ENCODE measurements at regions not wholly inside any gene's neighbourhood (a gene's known extent, or its start where the extent isn't known, plus 50 kb on each side); places are given as distances from the start of the nearest gene placed in this dataset.

DNA sequence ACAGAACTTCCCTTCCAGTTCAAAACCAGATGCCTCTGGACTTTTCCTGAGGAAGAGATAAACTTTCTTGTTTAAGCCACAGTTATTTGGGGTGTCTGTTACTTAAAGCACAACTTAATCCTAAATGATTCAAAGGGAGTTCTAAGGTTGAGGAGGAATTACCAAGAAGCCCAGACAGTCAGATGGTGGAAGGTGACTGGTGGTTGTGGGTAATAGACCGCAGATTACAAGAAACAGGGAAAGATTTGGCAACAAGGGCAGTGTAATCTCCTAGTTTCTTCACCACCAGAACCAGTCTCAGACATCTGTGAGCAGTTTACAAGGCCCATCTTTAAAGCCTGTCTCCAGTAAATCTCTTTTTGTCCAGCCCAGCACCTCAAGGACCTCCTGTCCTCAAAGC lies 130.1 kb upstream of the CTTNBP2NL start:
- no peak for DNase-seq

DNA sequence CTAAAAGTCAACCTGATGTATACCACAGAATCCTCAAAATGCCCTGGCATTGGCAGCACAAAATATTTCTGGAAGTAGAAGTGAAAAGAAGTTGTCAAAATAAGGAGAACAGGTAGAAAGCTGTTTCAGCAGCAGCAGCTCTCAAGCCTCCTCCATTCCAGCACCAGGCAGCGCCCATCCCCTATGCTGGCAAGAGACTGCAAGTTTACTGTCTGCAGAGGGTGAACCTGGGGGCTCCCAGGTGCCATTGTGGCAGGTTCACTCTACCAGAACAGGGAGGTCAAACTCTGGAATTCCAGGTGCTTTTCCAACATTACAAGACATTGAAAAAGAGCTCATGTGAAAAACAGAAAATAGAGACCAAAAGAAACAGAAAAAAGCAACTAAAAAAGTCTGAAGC lies 128.8 kb upstream of the CTTNBP2NL start:
- no peak for DNase-seq

DNA sequence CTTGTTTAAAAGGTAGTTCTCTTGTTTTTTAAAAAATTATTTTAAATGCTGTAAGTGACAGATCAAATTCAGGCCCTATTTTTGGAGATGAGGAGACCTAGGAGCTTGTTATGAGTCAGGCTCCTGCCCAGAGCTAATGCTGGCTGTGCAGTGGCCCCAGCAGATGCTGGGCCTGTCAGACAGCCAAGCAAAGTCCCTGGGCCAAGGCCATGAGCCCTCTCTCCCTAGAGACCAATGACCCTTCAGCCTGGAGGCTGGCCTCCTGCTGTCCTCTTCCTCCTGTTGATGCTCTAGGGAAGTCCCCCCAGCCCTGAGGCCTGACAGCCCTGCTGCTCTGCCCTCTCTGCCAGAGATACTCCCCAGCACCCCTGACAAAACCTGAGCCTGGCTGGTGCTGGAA lies 128.1 kb upstream of the CTTNBP2NL start:
- DNase-seq, result no peak

DNA sequence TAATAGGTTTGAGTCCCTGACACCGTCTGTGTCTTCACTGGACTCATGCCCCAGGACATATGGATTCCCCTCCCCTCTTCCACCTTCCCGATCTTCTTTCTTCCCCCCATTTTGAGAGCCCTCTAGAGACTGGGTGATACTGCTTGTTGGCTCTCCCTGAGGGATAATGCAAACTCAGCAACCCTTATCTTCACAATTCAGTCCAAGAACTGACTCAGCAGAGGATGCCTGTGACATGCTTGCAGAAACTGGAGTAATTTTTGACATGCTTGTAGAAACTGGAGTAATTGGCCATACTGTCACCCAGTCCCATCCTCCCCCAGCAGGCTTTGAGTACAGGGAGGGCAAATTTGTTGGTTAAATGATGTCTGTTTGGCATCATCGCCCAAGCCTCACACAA lies 127.6 kb upstream of the CTTNBP2NL start:
- DNase-seq, result no peak

DNA sequence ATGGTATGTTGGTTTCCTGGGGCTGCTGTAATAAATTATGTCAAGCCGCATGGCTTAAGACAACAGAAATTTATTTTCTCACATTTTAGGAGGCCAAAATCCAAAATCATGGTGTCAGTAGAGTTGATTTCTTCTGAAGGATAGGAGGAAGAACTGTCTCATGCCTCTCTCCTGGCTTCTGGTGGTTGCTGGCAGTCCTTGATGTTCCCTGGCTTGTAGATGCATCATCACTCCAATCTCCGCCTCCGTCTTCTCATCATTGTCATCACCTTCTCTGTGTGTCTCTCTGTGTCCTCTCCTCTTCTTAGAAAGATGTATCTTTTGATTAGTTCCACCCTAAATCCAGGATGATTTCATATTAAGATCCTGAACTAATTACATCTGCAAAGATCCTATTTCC lies 124.7 kb upstream of the CTTNBP2NL start:
- DNase-seq, result no peak

DNA sequence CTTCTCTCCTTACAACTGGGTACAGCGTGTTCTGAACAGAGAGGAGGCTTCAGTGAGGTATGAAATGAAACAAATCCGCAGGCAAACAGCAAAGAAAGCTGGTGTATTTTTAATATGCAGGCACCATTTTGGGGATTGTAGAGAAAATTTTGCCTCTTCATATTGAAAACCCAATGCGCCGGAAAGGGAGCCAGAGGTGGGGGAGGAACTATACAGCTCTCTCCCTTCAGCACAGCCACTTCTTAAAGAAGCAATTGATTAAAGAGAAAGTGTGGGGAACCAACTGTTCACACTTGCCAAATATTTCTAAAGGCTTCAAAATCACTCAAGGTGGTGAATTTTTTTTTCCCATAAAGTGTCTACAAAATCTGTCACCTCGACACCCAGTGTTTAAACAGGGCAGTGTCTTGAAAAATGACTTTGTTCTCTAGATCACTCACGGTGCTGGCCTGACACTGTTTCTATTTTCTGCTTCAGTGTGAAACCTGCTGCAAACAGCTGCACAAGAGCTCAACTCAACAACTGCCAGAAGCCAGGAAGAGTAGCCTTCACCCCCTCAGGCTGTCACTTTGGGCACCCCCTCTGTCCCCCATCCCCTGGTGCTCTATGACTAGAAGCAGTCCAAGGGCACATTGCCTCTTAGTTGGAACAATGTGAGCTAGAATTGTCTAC lies 123.8 kb upstream of the CTTNBP2NL start:
- no peak for DNase-seq

DNA sequence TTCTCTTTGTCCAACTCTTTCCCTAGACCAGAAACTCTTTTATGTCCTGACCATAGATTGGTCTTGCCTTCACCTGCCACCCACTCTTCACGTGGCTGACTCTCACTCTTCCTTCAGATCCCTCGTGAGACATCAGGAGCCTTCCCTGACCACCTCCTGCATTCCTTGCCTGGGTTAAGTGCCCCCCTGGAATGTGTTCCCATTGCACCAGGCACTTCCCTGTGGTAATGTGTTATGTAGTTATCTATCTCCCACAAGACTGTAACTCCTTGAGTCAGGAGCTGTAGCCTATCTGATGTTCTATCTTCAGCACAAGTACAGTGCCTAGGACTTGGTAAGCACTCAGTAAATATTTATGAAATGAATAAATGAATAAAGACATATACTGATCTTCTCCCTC lies 111.2 kb upstream of the CTTNBP2NL start:
- DNase-seq, result no peak

DNA sequence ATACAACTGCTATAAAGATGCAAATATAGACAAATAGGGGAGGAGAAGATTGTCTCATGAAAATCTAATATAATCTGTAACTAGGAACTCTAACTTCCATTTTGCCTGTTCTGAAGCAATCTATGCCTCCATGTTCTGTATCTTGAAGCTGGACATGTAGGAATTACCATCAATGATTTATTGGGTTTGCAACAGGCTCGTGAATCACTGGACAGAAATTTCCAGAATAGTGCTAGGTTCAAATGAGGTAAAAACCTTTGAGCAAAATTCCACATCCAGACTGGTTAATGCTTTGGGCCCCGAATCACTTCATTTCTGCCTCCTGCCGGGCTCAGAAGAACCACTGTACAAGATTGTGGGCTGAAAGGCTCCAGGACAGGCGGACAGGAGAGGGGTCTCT lies 110.7 kb upstream of the CTTNBP2NL start:
- DNase-seq, result no peak

DNA sequence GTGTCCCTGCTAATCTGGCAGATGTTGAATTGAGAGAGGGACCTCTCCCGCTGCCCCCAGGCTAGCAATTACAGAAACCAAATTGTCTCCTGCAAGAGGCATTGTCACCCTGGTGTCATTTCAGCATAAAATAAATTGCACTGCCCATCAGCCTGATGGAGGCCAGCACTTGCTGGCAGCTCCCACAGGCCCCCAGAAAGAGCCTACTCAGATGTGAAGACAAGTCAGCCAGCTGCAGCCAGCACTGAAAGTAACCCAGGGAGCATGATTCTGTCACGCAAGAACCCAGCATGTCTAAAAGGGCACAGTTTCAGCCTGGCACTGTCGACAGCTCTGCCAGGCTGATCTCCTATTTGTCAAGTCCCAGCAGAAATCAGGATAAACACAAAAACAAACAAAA lies 110.3 kb upstream of the CTTNBP2NL start:
- no peak for DNase-seq

DNA sequence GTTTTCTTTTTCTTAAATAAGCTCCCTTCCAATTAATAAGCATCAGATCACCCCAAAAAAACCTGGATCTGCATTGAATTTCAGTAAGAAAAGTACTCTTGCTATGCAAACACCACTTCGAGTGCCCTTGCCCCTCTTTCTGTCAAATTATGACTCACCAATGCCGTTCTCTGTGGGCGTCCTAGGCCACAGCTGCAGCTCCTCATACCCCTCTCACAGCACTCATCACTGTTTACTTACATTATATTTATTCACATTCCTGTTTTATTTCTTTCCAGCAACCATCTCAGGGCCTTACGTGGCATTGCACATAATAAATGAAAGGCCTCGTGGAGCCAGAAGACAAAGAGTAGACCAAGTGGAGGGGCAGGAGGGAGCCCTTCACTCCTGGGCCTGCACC lies 99.1 kb upstream of the CTTNBP2NL start:
- no peak for DNase-seq

DNA sequence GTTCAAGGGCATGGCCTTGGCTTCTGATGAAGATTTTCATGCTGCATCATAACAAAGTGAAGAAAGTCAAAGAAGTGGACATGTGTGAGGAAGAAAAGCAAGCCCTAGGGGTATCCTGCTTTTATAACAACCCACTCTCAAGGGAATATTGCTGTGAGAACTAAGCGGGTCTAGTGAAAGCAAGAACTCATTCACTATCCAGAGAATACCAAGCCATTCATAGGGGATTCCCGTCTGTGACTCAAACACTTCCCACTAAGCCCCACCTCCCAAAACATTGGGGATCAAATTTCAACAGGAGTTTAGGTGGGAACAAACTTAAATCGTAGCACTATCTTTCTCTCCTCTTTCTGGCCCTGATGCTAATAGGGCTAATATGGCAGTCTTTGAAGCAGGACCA lies 98.5 kb upstream of the CTTNBP2NL start:
- DNase-seq, result no peak

DNA sequence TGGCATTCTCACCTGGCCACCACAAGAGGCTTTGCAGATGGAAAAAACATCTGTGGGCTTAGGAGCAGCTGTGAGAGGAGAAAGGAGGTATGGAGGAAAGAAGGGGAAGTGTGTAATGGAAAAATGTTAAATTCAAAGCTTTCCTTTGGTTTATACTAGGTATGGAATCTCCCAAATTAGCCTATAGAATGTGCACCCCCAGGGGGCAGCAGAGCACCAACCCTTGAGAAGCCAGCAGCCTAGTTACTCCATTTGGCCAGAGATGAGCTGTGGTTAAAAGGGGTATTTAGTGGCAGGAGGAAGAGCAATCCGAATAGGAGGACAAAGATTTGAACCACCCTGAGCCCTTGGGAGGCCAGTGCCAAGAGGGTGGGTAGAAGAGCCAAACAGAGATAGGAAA lies 97.5 kb upstream of the CTTNBP2NL start:
- no peak for DNase-seq

DNA sequence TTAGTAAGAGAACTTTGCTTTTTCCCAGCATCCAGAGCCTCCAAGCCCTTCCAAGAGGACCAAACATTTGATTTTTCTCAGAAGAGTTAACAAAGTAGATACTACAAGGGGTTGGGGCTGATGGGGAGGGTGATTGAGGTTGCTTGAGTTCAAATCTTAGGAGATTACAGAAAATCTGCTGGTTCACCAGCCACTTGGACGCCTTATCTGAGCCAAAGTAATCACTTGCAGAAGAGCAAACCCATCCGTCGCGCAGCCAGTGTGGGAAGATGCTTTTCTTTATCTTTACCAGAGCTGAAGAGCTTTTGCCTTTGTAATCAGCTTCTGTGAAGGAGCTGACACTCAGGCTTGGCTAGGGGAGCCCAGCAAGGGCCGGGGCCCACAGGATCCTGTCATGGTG lies 91.9 kb upstream of the CTTNBP2NL start:
- DNase-seq, result no peak

DNA sequence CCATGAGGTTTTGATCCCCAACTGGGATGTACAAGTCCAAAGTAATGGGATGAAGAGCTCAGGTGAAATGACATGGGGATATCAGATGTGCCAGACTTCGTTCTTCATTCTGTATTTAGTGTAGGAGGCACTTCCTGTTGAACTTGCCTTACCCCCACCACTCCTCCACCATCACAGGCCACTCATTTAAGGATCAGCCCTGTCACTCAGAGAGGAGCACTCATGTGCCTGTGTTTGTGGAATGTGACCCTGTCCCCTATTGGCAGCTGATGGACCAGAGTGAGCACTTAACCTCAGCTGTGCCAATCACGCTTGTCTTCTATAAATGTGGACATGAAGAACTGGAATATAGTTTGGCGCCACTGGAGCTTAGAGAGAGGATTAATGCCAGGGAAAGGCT lies 91.4 kb upstream of the CTTNBP2NL start:
- DNase-seq, result no peak

DNA sequence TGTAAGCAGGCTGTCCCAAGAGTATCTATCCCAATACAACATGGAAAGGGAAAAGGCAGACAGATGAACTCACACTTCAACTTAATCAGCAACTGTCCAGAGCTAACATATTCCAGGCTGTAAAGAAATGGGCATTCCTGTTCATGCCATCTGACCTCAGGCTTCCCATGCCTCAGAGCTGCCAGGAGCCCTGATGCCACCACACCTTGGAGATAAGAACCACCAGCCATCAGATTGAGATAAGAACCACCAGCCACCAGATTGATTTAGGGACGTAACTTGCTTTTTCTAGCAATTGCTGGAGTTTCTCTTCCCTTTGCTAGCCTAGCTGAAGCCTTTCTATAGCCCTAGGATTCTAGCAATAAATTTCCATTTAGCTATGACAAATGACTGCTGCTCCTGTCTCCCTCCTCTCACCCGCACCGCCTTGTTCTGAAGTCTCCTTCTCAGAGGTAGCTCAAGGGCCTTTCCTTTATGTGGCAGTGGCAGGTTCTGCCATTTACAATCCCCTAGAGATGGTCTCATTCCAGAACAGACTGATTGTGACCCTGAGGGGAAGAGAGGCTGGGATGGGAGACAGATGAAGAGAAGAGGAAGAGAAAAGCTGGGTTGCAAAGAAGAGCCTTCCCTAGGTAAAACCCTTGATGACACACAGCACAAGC lies 88.0 kb upstream of the CTTNBP2NL start:
- DNase-seq, result no peak

DNA sequence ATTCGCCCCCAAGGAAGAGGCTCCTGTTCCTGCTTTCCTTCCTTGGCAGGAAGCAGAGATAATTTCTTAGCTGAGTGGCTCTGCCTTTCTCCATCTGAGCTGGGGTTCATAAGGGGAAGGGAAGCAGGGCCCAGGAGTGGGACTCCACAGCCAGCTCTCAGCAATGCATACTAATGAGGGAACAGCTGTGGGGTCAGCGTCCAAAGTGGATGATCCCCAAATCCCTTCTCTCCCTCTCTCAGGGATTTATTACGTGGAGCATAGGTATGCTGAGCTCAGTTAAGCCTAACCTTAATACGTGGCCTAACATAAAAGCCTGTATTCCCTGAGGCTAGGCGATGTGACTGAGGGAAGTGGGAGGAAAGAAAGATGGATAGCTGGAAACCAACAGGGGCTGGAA lies 87.3 kb upstream of the CTTNBP2NL start:
- DNase-seq, result no peak

DNA sequence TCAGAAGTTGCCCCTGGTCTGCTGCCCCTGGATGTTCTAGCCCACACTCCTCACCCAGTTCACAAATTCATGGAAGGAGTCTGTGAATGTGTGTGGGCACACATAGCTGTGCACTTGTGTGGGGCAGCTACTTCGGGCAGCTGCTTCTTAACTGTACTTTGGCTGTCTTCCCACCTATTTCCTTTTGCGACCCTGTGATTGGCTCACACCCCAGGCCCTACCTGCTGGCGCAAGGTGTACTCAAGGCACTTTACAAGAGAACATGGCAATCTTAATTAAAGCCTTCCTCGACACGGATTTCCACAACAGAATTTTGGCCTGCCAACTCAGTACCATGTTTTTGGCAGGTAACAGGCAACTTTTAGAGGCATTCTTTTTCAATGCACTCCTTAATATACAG lies 86.5 kb upstream of the CTTNBP2NL start:
- no peak for DNase-seq

DNA sequence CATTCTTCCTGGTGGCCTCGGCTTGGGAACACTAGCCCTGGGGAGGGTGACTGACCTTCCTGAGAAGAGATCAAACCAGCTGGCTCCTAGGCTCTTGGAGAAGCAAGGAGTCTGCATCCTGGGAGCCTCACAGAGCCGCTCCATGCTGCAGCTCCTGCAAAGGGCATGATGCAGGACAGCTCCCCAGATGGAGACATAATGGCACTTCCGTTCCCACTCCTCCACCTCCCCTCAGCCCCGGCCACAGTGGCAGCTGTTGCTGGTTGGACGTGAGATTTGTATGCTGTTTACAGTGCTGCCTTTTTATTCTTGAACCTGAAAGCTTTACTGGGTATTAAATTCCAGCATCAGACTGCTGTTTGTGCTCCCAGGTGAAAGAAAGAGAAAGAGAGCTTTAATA lies 83.7 kb upstream of the CTTNBP2NL start:
- DNase-seq, result no peak

DNA sequence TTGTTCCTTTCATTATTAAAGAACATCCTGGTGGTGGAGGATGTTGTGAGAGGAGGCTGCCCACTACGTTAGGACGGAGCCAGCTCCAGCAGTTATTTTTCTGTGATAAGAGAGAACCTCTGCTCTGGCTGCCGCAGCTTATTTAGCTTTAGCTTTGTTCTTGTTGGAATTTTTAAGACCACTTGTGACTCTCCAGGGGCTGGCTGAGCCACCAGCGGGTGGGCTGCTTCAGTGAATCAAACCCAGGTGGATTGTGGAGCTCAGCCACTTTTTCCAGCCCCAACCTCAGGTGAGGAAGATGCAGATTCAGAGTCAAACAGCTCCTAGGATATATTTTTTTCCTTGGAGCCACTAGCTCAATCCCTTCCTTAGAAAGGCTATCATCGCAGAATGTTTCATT lies 83.1 kb upstream of the CTTNBP2NL start:
- DNase-seq, result no peak

DNA sequence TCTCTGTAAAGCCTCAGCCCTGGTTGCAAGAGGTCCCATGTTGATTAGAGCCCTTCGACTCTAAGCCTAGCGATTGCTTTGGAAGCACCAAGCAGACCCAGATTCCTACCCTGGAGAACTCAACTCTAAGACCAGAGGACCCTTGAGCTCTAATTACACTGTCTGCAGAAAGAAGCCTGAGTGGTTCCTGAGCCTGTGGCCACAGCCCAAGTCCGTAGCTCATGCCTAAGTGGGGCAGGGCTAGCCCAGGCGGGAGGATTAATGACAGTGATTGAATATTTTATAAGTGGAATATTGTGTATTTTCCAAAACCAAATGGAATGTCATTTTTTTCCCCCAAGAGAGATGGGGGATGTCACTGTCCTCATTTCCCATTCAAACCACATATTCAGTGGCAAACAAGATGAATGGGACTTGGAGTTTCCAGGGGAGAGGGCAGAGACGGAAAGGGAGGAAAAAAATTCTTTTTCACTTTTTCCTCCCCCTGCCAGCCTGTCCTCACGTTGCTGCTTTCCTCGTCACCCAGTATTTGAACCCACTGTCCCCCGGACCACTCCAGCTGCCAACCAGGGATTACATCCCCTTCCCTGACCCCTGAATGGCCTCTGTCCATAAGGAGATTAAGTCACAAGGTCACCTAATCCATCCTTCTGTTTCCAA lies 79.6 kb upstream of the CTTNBP2NL start:
- DNase-seq, result no peak

DNA sequence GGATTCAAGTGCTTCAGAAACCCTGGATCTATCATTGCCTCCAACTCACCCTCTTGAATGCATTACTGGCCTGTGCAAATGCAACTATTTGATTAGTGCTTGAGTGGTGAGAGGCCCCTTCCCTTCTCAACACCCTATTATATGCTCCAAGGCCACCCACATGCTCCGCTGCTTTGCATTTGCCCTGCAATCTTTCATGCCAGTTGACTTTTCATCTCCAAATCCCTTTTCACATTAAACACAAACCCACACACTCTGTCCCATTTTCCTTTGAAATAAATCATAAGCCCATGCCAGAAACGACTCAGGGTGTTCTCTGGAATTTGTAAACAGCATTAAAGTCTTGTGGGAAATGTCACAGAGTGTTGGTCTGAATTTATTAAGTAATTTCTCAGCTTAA lies 78.9 kb upstream of the CTTNBP2NL start:
- no peak for DNase-seq

DNA sequence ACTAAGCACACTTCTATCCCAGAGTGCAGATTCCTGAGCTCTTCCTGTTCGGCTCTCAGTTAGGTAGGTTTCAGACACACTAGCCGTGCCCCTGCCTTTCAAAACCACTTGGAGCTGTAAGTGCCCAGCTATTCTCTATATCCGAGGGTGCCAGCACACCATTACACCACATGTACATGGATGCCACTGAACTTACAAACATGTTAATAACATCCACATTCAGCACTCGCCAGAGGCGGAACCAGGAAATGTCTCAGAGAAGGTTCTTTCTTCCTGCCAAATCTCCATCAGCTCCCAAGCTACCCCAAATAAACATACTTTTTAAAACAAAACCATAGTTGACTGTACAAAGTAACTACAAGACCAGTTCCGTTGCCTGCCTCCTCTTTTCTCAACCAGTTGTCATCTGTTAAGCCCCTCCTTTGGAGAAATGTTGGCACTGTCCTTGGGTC lies 78.4 kb upstream of the CTTNBP2NL start:
- DNase-seq, result no peak

DNA sequence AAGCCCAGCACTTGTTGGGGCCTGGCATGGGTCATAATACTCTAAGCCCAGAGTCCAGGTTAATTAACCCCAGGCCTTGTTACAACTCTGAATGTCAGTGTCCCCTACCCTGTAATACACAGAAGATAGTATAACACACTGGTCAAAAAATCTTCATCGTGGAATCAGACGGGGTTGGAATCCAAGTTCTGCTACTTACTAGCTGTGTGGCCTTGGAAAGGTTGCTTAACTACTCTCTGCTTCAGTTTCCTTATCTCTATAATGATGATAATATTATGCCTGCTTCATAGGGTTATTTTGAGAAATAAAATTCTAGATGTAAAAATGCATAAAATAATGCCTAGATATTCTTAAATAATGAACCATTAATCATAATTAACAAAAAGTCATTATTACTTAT lies 77.8 kb upstream of the CTTNBP2NL start:
- DNase-seq, result no peak

Measured in skin of body (tissue), 1 donor.